HG03108 (cell line): ENCODE measurements at regions not wholly inside any gene's neighbourhood (a gene's known extent, or its start where the extent isn't known, plus 50 kb on each side); places are given as distances from the start of the nearest gene placed in this dataset.

Experiments
- ATAC-seq: cut with Tn5 transposase; IDR thresholded peaks from one replicate; pipeline ENCODE4 v1.9.1; 2021; ENCODE audit warnings: moderate library complexity; ENCODE audit not compliant: unreplicated experiment

GRCh38 chr18:73869182-73869581, 278.5 kb downstream of the FBXO15 start:
- ATAC-seq, result no peak

GRCh38 chr18:73861771-73862170, 285.9 kb downstream of the FBXO15 start:
- ATAC-seq, result no peak

- ATAC-seq, result no peak
These were observed 287.7 kb downstream of the FBXO15 start for GRCh38 chr18:73859837-73860397.

- no peak for ATAC-seq
These were observed 294.7 kb downstream of the FBXO15 start for GRCh38 chr18:73852789-73853549.

- no peak for ATAC-seq
These were observed 296.9 kb downstream of the FBXO15 start for GRCh38 chr18:73850782-73851181.

- ATAC-seq, result no peak
These were observed 299.0 kb downstream of the FBXO15 start for GRCh38 chr18:73848656-73849055.

- no peak for ATAC-seq
These were observed 304.2 kb downstream of the FBXO15 start for GRCh38 chr18:73843455-73843854.

- peak; percentile 87 for ATAC-seq
These were observed 304.7 kb downstream of the FBXO15 start for GRCh38 chr18:73842795-73843394.

- no peak for ATAC-seq
These were observed 306.0 kb downstream of the FBXO15 start for GRCh38 chr18:73841661-73842060.

GRCh38 chr18:73840319-73840945, 307.2 kb downstream of the FBXO15 start:
- ATAC-seq, result no peak

- ATAC-seq, result no peak
These were observed 308.2 kb downstream of the FBXO15 start for GRCh38 chr18:73839441-73839840.

GRCh38 chr18:73838107-73838506, 309.5 kb downstream of the FBXO15 start:
- ATAC-seq, result no peak

GRCh38 chr18:73835656-73836364, 311.8 kb downstream of the FBXO15 start:
- ATAC-seq, result no peak

GRCh38 chr18:73835039-73835438, 312.6 kb downstream of the FBXO15 start:
- ATAC-seq, result no peak

- no peak for ATAC-seq
These were observed 315.9 kb downstream of the FBXO15 start for GRCh38 chr18:73831688-73832087.

GRCh38 chr18:73829146-73829545, 318.5 kb downstream of the FBXO15 start:
- no peak for ATAC-seq

GRCh38 chr18:73827801-73828200, 319.8 kb downstream of the FBXO15 start:
- ATAC-seq, result no peak

GRCh38 chr18:73826098-73826497, 321.5 kb downstream of the FBXO15 start:
- no peak for ATAC-seq

- no peak for ATAC-seq
These were observed 323.0 kb downstream of the FBXO15 start for GRCh38 chr18:73824671-73825070.

- no peak for ATAC-seq
These were observed 335.2 kb downstream of the FBXO15 start for GRCh38 chr18:73812423-73812822.

- ATAC-seq, result no peak
These were observed 340.0 kb downstream of the FBXO15 start for GRCh38 chr18:73807551-73808192.
